Motor neuron (in vitro differentiated cells): ENCODE measurements at regions not wholly inside any gene's neighbourhood (a gene's known extent, or its start where the extent isn't known, plus 50 kb on each side); places are given as distances from the start of the nearest gene placed in this dataset.
A peak's percentile ranks its signal among the peaks of the same experiment; 100 is the strongest.

Experiments
- ATAC-seq, 8 experiments: fragments of 200-7000 bp; cut with Tn5 transposase; replicated peaks in 6 of 8; 2 replicates each; pipeline ENCODE4 v1.8.0; 2021; ENCODE audit warnings: mild to moderate bottlenecking in 8 of 8, moderate library complexity in 8 of 8
- H3K27ac ChIP-seq, 2 donors: fragments of 250-450 bp; sonication (Bioruptor Pico); 2 replicates each; pipeline ENCODE4 v1.9.0; 2021; ENCODE audit warnings: antibody characterized with exemption in 2 of 2, mild to moderate bottlenecking in 2 of 2, moderate library complexity in 1 of 2
- H3K4me1 ChIP-seq, 2 donors: fragments of 250-450 bp; sonication (Bioruptor Pico); replicated peaks in 1 of 2; 2 replicates each; pipeline ENCODE4 v1.6.1; 2021; ENCODE audit warnings: antibody characterized with exemption in 2 of 2, mild to moderate bottlenecking in 2 of 2, moderate library complexity in 1 of 2
- H3K4me3 ChIP-seq, 5 donors: fragments of 250-450 bp; sonication (Bioruptor Pico); 2 replicates each; pipeline ENCODE4 v1.9.0; 2021; ENCODE audit warnings: antibody characterized with exemption in 5 of 5, mild to moderate bottlenecking in 5 of 5, moderate library complexity in 4 of 5
- WGBS, 10 experiments: fragments of 450-650 bp; shearing (Covaris generic); methylation state at CpG; one replicate each; pipeline ENCODE4 v1.0.0; 2022; 5-methylcytosine and 5-hydroxymethylcytosine counted together
- in situ Hi-C, 9 experiments: fragments of 400-800 bp; cut with MboI; loops; one replicate each; pipeline ENCODE4 v1.15.0; 2021; ENCODE audit warnings: low sequenced_read_pairs in 9 of 9, low pct_unique_long_range_greater_than_20kb in 2 of 9; ENCODE audit not compliant: unreplicated experiment in 9 of 9

DNA sequence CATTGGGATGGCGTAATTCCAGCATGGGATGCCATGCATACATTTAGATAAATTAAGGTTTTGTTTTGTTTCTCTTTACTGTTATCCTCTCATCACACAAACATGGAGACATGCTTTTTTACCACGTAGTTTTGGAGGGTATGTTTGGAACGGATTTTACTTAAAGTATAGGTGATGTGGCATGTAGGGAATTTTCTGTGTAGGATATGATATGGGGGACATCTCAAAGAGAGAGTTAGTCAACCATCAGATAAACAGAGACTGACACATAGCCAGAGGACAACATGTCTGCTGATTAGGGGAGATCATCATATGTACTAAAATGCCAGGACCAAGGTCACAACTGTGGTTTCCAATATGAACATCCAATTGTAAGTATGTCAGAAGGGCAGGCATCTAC lies 503.9 kb downstream of the HAPSTR1 start:
- no peak overlapping the region for H3K4me3 ChIP-seq
- no peak overlapping the region for H3K27ac ChIP-seq
- 0 to 100% (median 60%) methylated on average over 1 to 3 of the region's 3 CpGs; no CpG with 5 or more reads in 3 of the 10 experiments for WGBS, 10 experiments
- in situ Hi-C loops = no loop called here
- ATAC-seq = no peak
- H3K4me1 ChIP-seq = peaks cover 9 to 11% of the 10 kb centered on the region in 2 donors

DNA sequence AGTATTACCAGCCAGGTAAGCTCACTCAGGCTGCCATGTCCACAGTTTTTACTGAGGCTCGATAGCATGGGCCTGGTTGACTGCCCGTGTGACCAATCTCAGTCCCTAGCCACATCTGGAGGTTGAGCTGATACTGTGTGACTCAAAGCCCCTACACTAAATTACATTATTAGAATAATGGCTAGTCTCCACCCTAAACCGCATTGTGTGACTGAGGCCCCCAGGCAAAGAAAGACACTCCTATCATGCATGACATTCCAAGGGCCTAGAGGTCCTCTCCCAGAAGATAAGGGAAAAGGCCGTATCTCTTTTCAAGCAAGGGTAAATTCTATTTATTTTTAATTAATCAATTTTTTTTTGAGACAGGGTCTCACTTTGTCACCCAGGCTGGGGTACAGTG lies 505.3 kb downstream of the HAPSTR1 start:
- Histone ChIP-seq H3K4me1 (peaks cover 13 to 18% of the 10 kb centered on the region in 2 donors), H3K27ac (no peak overlapping the region), H3K4me3 (no peak overlapping the region)
- ATAC-seq = peak in 3 of 8 experiments; percentile 59 to 86 (median 62)
- 0 to 100% (median 83%) methylated on average over 1 to 4 of the region's 4 CpGs; no CpG with 5 or more reads in 1 of the 10 experiments for WGBS, 10 experiments
- in situ Hi-C loops = no loop called here

DNA sequence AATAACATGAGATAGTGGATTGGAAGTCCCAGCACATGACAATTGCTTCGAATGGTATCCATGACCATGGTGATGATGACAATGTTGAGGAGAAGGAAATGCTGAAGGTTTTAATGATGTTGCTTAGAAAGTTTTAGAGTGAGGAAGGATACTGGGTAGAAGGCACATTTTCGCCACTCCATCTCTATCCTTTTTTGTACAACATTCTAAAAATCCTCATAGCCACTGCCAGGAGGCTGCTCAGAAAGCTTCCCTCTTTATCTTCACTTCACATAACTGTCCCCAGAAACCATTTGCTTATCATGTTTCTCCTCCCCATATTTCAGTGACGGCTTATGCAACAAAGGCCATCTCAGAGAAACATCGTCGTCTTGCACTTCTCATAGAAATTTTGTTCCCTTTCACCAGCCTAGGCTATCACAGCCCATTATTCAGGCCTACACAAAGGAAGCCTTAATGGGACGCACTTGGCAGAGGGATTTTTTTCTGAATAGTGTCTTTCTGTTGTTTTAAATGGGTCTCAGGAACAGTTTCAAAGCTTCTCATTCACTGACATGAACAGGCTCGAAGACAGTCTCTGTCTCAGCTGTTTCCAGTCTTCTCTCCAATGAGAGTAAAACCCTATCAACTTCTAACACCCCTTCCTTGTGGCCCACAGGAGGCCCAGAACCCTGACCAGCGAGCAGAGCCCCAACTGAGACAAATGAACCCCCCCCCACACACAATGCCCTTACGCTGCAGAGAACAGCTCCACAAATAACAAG lies 506.7 kb downstream of the HAPSTR1 start:
- ATAC-seq = peak in 5 of 8 experiments; percentile 52 to 77 (median 65)
- WGBS, 10 experiments = 17 to 50% (median 33%) methylated on average over 3 to 8 of the region's 9 CpGs; no CpG with 5 or more reads in 1 of the 10 experiments
- in situ Hi-C loops = no loop called here
- Histone ChIP-seq H3K4me1 (peaks cover 16 to 23% of the 10 kb centered on the region in 2 donors), H3K27ac (peak overlapping the region in 1 of 2 donors; percentile 40), H3K4me3 (no peak overlapping the region)

DNA sequence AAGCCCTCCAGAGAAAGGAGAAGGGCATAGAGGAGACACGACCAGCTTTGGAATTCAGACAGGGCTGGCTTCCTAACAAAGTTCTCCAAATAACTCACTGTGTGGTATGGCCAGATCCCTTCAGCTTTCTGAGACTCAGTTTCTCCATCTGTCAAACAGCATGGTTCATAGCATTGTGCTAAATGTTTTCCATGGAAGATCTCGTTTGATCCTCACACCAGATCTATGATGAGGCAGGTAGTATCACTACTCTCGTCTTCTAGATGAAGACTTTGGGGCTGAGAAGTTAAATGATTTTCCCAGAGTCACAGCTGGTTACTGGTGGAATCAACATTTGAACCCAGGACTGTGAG lies 507.3 kb downstream of the HAPSTR1 start:
- Histone ChIP-seq H3K27ac (peak overlapping the region in 1 of 2 donors; percentile 40), H3K4me1 (peaks cover 16 to 23% of the 10 kb centered on the region in 2 donors), H3K4me3 (no peak overlapping the region)
- WGBS, 10 experiments = 5 to 100% (median 56%) methylated on average over 1 to 3 of the region's 3 CpGs; no CpG with 5 or more reads in 4 of the 10 experiments
- no peak for ATAC-seq
- in situ Hi-C loops = no loop called here

- no peak overlapping the region for H3K27ac ChIP-seq
- in situ Hi-C loops = loop anchor here in 1 of 9 experiments (25.0 kb wide), 1 partner anchor 87 kb away; no protein-coding TSS in a partner anchor
Observed at GRCh38 chr16:9599415-9600120, 508.1 kb downstream of the HAPSTR1 start.

GRCh38 chr16:9602189-9602588 lies 510.7 kb downstream of the HAPSTR1 start:
- in situ Hi-C loops = loop anchor here in 1 of 9 experiments (25.0 kb wide), 1 partner anchor 90 kb away; no protein-coding TSS in a partner anchor
- WGBS, 10 experiments = 0 to 93% (median 46%) methylated on average over 1 to 4 of the region's 4 CpGs; no CpG with 5 or more reads in 2 of the 10 experiments
- H3K4me3 ChIP-seq = no peak overlapping the region
- ATAC-seq = peak in 4 of 8 experiments; percentile 26 to 76 (median 52)
- peaks cover 16 to 23% of the 10 kb centered on the region in 2 donors for H3K4me1 ChIP-seq
- no peak overlapping the region for H3K27ac ChIP-seq

More at GRCh38 chr16:9599415-9600120, 508.1 kb downstream of the HAPSTR1 start:
- no peak overlapping the region for H3K4me3 ChIP-seq
- H3K4me1 ChIP-seq = peaks cover 16 to 23% of the 10 kb centered on the region in 2 donors
- 19 to 100% (median 83%) methylated on average over 1 to 6 of the region's 8 CpGs; no CpG with 5 or more reads in 5 of the 10 experiments for WGBS, 10 experiments
- ATAC-seq = no peak

DNA sequence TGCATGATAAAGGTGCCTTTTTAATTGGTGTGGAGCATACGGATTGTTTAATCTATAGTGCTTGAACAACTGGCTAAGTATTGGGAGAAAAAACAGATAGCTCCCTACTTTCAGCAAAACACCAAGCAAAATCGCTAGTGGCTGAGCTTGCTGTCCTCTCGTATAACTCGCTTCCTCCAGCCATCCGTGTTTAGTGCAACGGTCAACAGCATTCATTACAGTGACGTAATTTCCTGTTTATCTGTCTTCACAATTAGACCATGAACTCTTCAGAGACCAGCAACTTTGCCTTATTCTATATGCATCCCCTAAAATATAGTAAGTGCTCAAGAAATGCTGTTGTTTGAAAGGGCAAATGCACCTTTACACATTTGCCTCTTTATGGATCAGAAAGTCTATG lies 511.9 kb downstream of the HAPSTR1 start:
- WGBS, 10 experiments = 45 to 100% (median 84%) methylated on average over 1 to 7 of the region's 7 CpGs; no CpG with 5 or more reads in 1 of the 10 experiments
- Histone ChIP-seq H3K4me1 (peaks cover 12 to 18% of the 10 kb centered on the region in 2 donors), H3K4me3 (no peak overlapping the region), H3K27ac (no peak overlapping the region)
- no peak for ATAC-seq
- in situ Hi-C loops = loop anchor here in 1 of 9 experiments (25.0 kb wide), 1 partner anchor 91 kb away; no protein-coding TSS in a partner anchor

DNA sequence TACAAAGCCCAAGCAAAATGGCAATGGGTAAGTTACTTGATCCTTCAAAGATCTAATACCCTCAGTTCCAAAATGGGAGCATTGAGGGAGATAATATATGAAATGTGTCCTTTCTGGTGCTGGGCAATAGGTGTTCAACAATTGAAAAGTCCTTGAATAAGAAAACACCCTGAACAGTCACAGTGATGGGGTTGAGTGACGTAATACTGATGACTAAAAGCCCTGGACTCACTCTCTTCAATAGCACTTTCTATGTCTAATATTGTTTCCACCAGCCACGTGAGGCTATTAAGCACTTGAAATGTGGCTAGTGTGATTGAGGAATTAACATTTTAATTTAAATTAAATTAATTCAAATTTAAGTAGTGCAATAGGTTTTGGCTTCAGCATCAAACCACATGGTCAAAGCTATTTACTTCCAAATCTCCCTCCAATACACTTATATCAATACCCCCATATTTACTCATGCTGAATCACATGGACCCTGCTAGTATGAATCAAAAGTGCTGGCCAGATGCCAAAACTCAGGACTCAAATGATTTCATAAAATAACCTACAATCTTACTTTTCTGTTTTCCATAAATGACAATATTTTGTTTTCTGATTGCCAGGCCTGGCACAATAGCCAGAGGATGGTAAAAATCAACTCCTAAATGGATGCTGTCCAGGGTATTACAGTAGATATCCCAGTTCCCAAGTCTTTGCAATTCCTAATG lies 516.2 kb downstream of the HAPSTR1 start:
- peak in 2 of 8 experiments; percentile 48 to 68 for ATAC-seq
- no peak overlapping the region for H3K27ac ChIP-seq
- no peak overlapping the region for H3K4me3 ChIP-seq
- WGBS, 10 experiments = 7 to 100% (median 75%) methylated on average over 1 to 2 of the region's 2 CpGs; no CpG with 5 or more reads in 4 of the 10 experiments
- in situ Hi-C loops = loop anchor here in 1 of 9 experiments (25.0 kb wide), 1 partner anchor 95 kb away; no protein-coding TSS in a partner anchor
- H3K4me1 ChIP-seq = peaks cover 2 to 7% of the 10 kb centered on the region in 2 donors

DNA sequence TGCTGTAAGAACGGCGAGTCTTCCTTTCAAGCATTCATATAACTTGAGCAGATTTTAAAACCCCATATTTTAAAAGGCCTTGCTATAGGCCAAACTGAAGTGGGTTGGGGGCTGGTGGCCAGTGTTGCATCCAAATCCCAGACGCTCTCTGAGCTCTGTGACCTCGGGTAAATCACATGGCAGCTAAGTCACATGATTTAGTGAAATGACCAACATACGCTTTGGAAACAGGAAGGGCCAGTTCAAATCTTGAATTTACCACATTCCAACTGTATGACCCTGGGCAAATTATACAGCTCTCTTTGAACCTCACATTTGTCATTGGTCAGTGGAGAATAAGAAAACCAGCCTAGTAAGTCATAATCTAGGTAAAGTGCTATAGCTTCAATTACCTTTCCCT lies 519.3 kb downstream of the HAPSTR1 start:
- Histone ChIP-seq H3K4me1 (peaks cover 2 to 17% of the 10 kb centered on the region in 2 donors), H3K4me3 (no peak overlapping the region), H3K27ac (no peak overlapping the region)
- WGBS, 10 experiments = 0 to 100% (median 71%) methylated on average over 1 to 5 of the region's 5 CpGs
- in situ Hi-C loops = loop anchor here in 1 of 9 experiments (25.0 kb wide), 1 partner anchor 98 kb away; no protein-coding TSS in a partner anchor
- no peak for ATAC-seq

DNA sequence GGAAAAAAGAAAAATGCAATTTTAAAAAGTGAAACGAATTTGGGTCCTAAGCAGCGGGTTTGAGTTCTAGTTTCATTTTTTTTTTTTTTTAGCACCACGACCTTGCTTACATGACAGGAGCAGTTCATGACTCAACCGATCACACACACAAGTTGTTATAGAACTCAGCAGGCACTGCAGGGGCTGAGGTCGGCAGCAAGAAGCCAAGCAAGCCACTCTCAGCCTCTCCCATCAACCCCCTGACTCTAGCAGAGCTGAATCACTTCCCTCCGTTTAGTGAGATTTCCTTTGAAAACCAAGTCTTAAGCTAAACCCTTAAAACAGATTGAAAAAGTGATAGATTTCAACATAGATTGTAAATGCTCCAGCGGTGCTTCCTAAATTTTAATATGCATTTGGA lies 520.8 kb downstream of the HAPSTR1 start:
- H3K4me1 ChIP-seq = peaks cover 2 to 17% of the 10 kb centered on the region in 2 donors
- no peak overlapping the region for H3K27ac ChIP-seq
- in situ Hi-C loops = loop anchor here in 1 of 9 experiments (25.0 kb wide), 1 partner anchor 100 kb away; no protein-coding TSS in a partner anchor
- WGBS, 10 experiments = 0 to 77% (median 57%) methylated on average over 1 to 6 of the region's 7 CpGs
- no peak overlapping the region for H3K4me3 ChIP-seq
- ATAC-seq = no peak

DNA sequence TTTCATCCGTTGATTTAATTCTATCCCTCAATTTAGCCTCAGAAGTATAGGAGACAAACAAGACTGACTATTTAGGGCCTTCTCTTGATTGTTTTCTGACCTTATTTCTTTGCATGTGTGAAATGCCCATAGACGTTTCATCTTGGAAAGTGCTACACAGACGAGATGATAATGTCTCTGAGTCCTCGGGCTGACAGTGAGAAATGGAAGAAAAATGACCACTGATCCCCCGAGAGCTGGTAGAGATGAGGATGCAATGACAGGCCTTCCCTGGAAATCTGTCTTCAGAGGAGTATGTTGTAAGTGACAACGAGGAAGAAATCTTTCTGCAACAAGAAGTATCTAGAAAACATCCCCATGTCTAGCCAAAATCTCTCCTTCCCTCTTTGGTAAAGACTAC lies 522.9 kb downstream of the HAPSTR1 start:
- no peak overlapping the region for H3K27ac ChIP-seq
- ATAC-seq = peak in 4 of 8 experiments; percentile 35 to 81 (median 65)
- in situ Hi-C loops = loop anchor here in 1 of 9 experiments (25.0 kb wide), 1 partner anchor 102 kb away; no protein-coding TSS in a partner anchor
- WGBS, 10 experiments = 5 to 78% (median 52%) methylated on average over 3 to 6 of the region's 6 CpGs; no CpG with 5 or more reads in 1 of the 10 experiments
- H3K4me1 ChIP-seq = peaks cover 2 to 25% of the 10 kb centered on the region in 2 donors
- no peak overlapping the region for H3K4me3 ChIP-seq

DNA sequence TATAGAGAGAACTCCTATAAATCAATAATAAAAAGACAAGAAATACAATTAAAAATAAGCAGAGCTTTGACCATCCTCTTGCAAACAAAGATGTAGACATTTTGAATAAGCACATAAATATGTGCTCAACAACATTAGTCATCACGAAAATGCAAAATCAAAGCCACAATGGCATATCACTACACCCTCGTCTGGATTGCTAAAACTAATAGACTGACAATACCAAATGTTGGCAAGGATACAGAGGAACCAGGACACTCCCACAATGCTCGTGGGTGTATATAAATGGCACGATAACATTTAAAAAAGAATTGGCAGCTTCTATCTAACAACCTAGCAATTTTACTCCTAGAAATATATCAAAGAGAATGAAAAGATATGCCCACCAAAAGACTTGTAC lies 530.8 kb downstream of the HAPSTR1 start:
- peak in 1 of 8 experiments; percentile 60 for ATAC-seq
- in situ Hi-C loops = loop anchor here in 1 of 9 experiments (25.0 kb wide), 1 partner anchor 110 kb away; no protein-coding TSS in a partner anchor
- Histone ChIP-seq H3K4me3 (no peak overlapping the region), H3K4me1 (peaks cover 0 to 7% of the 10 kb centered on the region in 2 donors), H3K27ac (no peak overlapping the region)
- 3 to 100% (median 80%) methylated on average over 1 to 4 of the region's 4 CpGs; no CpG with 5 or more reads in 1 of the 10 experiments for WGBS, 10 experiments
